ENCODE measurements at regions not wholly inside any gene's neighbourhood (a gene's known extent, or its start where the extent isn't known, plus 50 kb on each side); places are given as distances from the start of the nearest gene placed in this dataset.

DNA sequence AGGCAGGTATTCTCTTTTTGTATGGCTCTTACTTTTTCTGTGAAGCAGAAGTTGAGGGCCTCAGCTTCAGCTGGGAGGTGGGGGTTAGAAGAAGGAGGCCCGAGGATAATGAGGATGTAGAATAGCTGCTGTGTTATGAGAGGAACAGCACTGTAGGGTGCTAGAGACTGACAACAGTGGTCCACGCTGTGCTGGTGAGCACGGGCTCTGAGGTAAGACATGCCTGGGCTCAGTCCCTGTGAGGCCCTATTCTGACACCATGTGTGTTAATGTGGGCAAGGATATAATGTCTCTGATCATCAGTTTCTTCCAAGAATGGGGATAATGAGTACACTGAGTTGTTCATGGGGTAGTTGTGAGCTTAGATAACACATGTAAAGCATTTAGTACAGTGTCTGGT lies 55.3 kb upstream of the SFRP2 start:
- DNase-seq (ENCODE audit: extremely low spot score): no peak
- TF ChIP-seq, protein P1, sequence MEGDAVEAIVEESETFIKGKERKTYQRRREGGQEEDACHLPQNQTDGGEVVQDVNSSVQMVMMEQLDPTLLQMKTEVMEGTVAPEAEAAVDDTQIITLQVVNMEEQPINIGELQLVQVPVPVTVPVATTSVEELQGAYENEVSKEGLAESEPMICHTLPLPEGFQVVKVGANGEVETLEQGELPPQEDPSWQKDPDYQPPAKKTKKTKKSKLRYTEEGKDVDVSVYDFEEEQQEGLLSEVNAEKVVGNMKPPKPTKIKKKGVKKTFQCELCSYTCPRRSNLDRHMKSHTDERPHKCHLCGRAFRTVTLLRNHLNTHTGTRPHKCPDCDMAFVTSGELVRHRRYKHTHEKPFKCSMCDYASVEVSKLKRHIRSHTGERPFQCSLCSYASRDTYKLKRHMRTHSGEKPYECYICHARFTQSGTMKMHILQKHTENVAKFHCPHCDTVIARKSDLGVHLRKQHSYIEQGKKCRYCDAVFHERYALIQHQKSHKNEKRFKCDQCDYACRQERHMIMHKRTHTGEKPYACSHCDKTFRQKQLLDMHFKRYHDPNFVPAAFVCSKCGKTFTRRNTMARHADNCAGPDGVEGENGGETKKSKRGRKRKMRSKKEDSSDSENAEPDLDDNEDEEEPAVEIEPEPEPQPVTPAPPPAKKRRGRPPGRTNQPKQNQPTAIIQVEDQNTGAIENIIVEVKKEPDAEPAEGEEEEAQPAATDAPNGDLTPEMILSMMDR (IDR thresholded peaks at IDR 0.05; ENCODE audit: control extremely low read depth, extremely low read depth, low read depth, missing control alignments): no peak
- ChIA-PET CTCF (no interaction called here), POLR2A (no interaction called here)
